Tibial artery (tissue), 4 donors: ENCODE measurements at regions not wholly inside any gene's neighbourhood (a gene's known extent, or its start where the extent isn't known, plus 50 kb on each side); places are given as distances from the start of the nearest gene placed in this dataset.

Experiments
- DNase-seq, 2 donors: peaks; one replicate each; pipeline ENCODE4 v3.0.0-alpha.2; 2019
- H3K27ac ChIP-seq, 2 donors: fragments of 200-600 bp; sonication (generic) in 1 of 2; 1 replicate in 1 of 2; 2 replicates in 1 of 2; pipeline ENCODE4 v1.5.1; 2018 to 2019; ENCODE audit warnings: mild to moderate bottlenecking in 1 of 2
- H3K27me3 ChIP-seq, 2 donors: fragments of 200-600 bp; sonication (generic) in 1 of 2; one replicate each; pipeline versions ENCODE4 v1.5.1 to v1.6.0; 2016 to 2019
- H3K36me3 ChIP-seq, 3 donors: fragments of 200-600 bp; sonication (generic) in 2 of 3; one replicate each; pipeline ENCODE4 v1.5.1; 2016 to 2019; ENCODE audit warnings: mild to moderate bottlenecking in 2 of 3
- H3K4me1 ChIP-seq, 4 donors: fragments of 200-600 bp; sonication (generic) in 2 of 4; 1 replicate in 3 of 4; 2 replicates in 1 of 4; pipeline ENCODE4 v1.5.1; 2016 to 2019
- H3K4me3 ChIP-seq, 2 donors: fragments of 200-600 bp; sonication (generic) in 1 of 2; 1 replicate in 1 of 2; 2 replicates in 1 of 2; pipeline ENCODE4 v1.5.1; 2018 to 2019; ENCODE audit warnings: mild to moderate bottlenecking in 2 of 2
- H3K9me3 ChIP-seq, 3 donors: fragments of 200-600 bp; sonication (generic) in 1 of 3; one replicate each; pipeline ENCODE4 v1.5.1; 2016 to 2019
- CTCF ChIP-seq, 2 experiments: fragments of 200-600 bp in 1 of 2; fragments of 450-650 bp in 1 of 2; IDR thresholded peaks; one replicate each; pipeline ENCODE4 v1.5.1; 2017 to 2019; ENCODE audit warnings: antibody characterized with exemption in 2 of 2, mild to moderate bottlenecking in 1 of 2, moderate library complexity in 1 of 2
- intact Hi-C: fragments of 100-400 bp; cut with DNase I; formaldehyde crosslinking; loops from one replicate; pipeline ENCODE4 v1.15.0; 2023; ENCODE audit warnings: low total_unique reads

DNA sequence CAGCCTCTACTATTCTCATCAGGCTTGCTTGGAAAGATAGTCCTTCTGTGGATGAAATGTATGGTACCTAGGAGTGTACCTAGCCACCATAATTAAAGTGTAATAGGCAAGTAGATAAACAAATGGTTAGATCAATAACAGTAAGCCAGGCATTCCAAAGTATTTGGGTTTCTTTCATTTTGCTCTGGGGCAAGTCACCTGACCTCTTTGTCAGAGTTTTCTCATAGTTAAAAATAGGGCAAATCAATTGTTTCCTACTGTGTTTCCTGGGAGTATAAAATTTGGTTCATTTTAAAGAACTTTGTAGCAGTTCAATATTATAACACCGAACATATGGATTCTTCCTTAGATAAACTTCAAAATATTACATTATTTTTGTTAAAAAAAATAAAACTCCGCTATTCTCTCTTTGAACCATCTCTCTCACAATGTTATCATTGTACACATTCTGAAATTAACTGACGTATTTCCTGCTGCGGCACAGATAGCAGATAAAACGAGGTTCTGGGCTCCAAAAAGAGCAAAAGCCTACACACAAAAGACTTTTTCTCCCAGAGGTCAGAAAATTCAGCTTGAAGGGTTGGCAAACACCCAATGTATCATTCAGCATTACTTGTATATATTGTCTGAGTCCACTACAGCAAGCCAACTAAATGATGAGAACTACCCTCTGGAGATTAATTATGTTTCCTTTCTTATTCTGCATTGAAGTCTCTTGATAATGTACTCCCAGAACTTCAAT lies 267.9 kb downstream of the COX7C start:
- peaks cover 0 to 13% (median 5%) of the 10 kb centered on the region in 4 donors for H3K4me1 ChIP-seq
- no peaks in the 10 kb centered on the region for H3K27me3 ChIP-seq
- H3K27ac ChIP-seq: no peak overlapping the region
- H3K36me3 ChIP-seq: no peaks in the 10 kb centered on the region
- no peak for DNase-seq
- H3K4me3 ChIP-seq: no peak overlapping the region
- no peaks in the 10 kb centered on the region for H3K9me3 ChIP-seq
- TF ChIP-seq CTCF (IDR thresholded peaks at IDR 0.05): no peak
- intact Hi-C loops: no loop called here

- Histone ChIP-seq H3K27me3 (no peaks in the 10 kb centered on the region), H3K9me3 (no peaks in the 10 kb centered on the region), H3K4me1 (no peaks in the 10 kb centered on the region), H3K27ac (no peak overlapping the region), H3K36me3 (no peaks in the 10 kb centered on the region), H3K4me3 (no peak overlapping the region)
- no peak for TF ChIP-seq CTCF (IDR thresholded peaks at IDR 0.05)
- intact Hi-C loops: no loop called here
- no peak for DNase-seq
Observed at GRCh38 chr5:86890375-86890774, 272.6 kb downstream of the COX7C start.

DNA sequence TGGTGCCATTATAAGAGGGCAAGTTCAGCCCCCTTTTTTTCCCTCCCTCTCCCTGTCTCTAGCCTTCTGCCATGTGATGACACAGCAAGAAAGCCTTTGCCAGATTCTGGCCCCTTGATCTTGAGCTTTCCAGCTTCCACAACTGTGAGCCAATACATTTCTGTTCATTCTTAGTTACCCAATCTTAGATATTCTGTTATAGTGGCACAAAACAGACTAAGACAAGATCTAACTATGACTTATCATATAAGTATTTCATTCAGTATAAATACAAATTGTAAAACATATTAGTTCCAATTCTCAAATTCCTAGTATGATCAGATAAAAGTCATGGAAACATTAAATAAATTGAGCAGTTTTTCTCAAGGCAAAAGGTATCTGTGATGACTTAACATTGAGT lies 276.3 kb downstream of the COX7C start:
- no peaks in the 10 kb centered on the region for H3K4me1 ChIP-seq
- H3K27ac ChIP-seq: no peak overlapping the region
- no peak for DNase-seq
- H3K36me3 ChIP-seq: no peaks in the 10 kb centered on the region
- intact Hi-C loops: no loop called here
- no peak overlapping the region for H3K4me3 ChIP-seq
- H3K9me3 ChIP-seq: no peaks in the 10 kb centered on the region
- H3K27me3 ChIP-seq: no peaks in the 10 kb centered on the region
- no peak for TF ChIP-seq CTCF (IDR thresholded peaks at IDR 0.05)

DNA sequence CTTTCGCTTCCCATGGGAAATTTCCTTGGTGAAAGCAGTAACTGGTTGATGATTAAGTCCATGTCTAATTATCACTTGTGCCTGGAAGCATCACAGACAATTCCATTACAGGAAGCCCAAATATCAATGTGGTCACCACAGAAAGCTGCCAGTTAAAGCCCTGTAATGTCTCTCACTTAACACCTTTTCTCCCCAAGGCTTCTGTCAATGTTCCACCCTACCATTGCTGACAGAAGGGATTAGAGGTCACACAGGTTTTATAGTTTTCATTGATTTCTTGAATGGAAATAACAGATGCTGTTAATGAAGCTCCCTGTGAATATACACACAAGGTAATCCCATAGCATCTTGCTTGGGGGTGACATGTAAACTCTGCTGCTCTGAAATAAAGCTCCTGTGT lies 279.2 kb downstream of the COX7C start:
- H3K4me3 ChIP-seq: no peak overlapping the region
- H3K9me3 ChIP-seq: no peaks in the 10 kb centered on the region
- TF ChIP-seq CTCF (IDR thresholded peaks at IDR 0.05): no peak
- no peaks in the 10 kb centered on the region for H3K36me3 ChIP-seq
- H3K27ac ChIP-seq: no peak overlapping the region
- intact Hi-C loops: no loop called here
- H3K4me1 ChIP-seq: no peaks in the 10 kb centered on the region
- H3K27me3 ChIP-seq: no peaks in the 10 kb centered on the region
- no peak for DNase-seq

DNA sequence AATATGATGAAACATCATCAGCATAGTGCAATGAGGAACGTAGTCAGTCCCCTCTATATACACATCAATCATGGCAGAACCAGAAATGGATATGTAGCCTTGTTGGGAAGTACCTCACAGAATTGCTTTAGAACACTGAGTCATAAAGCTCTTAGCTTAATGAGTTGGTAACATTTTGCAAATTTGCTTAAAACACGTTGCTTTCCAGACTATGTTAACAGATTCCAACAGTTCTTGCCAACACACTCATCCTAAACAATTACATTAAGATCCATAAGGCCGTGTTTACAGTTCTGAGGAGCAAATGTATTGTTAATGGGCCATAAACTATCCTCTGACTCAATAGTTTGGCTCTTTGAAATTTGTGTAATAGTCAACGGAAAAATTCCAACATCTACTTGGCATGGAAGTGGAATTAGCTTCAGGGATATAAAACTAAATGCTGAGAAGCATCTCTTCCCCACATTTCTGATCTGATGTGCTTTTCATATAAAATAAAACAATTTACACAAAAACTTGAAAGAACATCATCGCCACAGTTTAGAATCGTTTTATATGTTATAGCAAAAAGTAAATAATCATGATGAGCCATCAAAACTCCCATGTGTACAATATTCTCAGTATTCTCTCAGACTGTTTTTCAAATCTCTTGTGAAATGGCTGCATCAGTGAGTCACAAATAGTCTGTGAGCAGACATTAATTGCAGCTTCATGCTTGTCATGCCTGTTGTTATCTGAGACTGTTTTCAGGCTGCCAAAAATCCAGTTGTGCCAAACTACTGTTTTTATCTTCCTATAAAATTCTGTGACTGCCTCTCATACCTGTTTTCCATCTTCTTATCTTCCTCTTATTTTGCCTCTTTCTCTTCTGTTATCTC lies 291.9 kb downstream of the COX7C start:
- no peaks in the 10 kb centered on the region for H3K36me3 ChIP-seq
- H3K27ac ChIP-seq: no peak overlapping the region
- no peak overlapping the region for H3K4me3 ChIP-seq
- H3K27me3 ChIP-seq: no peaks in the 10 kb centered on the region
- no peaks in the 10 kb centered on the region for H3K9me3 ChIP-seq
- peaks cover 0 to 23% (median 0%) of the 10 kb centered on the region in 4 donors for H3K4me1 ChIP-seq
- TF ChIP-seq CTCF (IDR thresholded peaks at IDR 0.05): no peak
- intact Hi-C loops: no loop called here
- no peak for DNase-seq
